Prostate gland (tissue), 2 donors: ENCODE measurements at regions not wholly inside any gene's neighbourhood (a gene's known extent, or its start where the extent isn't known, plus 50 kb on each side); places are given as distances from the start of the nearest gene placed in this dataset.

ENCODE experiments used
- DNase-seq: peaks from one replicate; pipeline ENCODE4 v3.0.0-alpha.2; 2019; ENCODE audit warnings: low spot score
- H3K27ac ChIP-seq, 2 donors: fragments of 200-600 bp; sonication (generic); 2 replicates each; pipeline ENCODE4 v1.5.1; 2017 to 2019
- H3K27me3 ChIP-seq: fragments of 200-600 bp; sonication (generic); replicated peaks from 2 replicates; pipeline ENCODE4 v1.5.1; 2019; ENCODE audit not compliant: insufficient read depth
- H3K36me3 ChIP-seq, 2 donors: fragments of 200-600 bp; sonication (generic); 1 replicate in 1 of 2; 2 replicates in 1 of 2; pipeline versions ENCODE4 v1.5.1 to v1.8.1; 2017 to 2019
- H3K4me1 ChIP-seq: fragments of 200-600 bp; sonication (generic); replicated peaks from 2 replicates; pipeline ENCODE4 v1.5.1; 2019
- H3K4me3 ChIP-seq, 2 donors: fragments of 200-600 bp; sonication (generic); 2 replicates each; pipeline ENCODE4 v1.5.1; 2017 to 2019
- H3K9me3 ChIP-seq: fragments of 200-600 bp; sonication (generic); 2 replicates; pipeline ENCODE4 v1.5.1; 2017
- POLR2A ChIP-seq: fragments of 450-650 bp; IDR thresholded peaks from one replicate; pipeline ENCODE4 v1.6.1; 2016; ENCODE audit warnings: antibody characterized with exemption, mild to moderate bottlenecking
- POLR2AphosphoS5 ChIP-seq: sonication (generic); formaldehyde crosslinking; IDR thresholded peaks from one replicate; pipeline ENCODE4 v1.6.1; 2017; ENCODE audit warnings: antibody characterized with exemption
- WGBS: methylation state at CpG from one replicate; pipeline ENCODE4 v1.1.5; 2018; 5-methylcytosine and 5-hydroxymethylcytosine counted together
- intact Hi-C: fragments of 100-400 bp; cut with DNase I; formaldehyde crosslinking; loops from one replicate; pipeline ENCODE4 v1.14.2; 2022
- TF ChIP-seq, protein P1 (sequence below), 4 experiments: fragments of 200-600 bp in 2 of 4; fragments of 450-650 bp in 2 of 4; sonication (generic) in 2 of 4; IDR thresholded peaks; 1 replicate in 3 of 4; 2 replicates in 1 of 4; pipeline ENCODE4 v1.5.1; 2016 to 2019; ENCODE audit warnings: antibody characterized with exemption in 4 of 4, mild to moderate bottlenecking in 2 of 4, moderate library complexity in 2 of 4

DNA sequence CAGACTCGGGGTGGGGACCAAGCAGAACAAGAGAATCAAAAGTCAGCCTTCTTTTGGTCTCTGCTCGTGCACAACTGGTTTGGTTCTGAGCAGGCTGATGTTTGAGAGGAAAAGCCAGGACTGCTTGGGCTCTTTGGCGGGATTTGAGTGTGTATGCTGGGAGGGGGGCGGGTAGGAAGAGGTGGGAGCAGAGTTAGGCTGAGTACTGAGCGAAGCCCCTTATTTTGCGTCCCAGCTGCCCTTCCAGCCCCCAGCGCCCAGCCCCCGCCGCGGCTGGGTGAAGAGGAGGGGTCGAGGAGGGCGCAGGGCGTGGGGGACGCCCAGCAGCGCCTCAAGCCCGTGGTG lies 153.5 kb upstream of the GOLIM4 start:
- no peaks in the 10 kb centered on the region for H3K36me3 ChIP-seq
- H3K4me1 ChIP-seq: no peaks in the 10 kb centered on the region
- DNase-seq: no peak
- TF ChIP-seq, protein P1, sequence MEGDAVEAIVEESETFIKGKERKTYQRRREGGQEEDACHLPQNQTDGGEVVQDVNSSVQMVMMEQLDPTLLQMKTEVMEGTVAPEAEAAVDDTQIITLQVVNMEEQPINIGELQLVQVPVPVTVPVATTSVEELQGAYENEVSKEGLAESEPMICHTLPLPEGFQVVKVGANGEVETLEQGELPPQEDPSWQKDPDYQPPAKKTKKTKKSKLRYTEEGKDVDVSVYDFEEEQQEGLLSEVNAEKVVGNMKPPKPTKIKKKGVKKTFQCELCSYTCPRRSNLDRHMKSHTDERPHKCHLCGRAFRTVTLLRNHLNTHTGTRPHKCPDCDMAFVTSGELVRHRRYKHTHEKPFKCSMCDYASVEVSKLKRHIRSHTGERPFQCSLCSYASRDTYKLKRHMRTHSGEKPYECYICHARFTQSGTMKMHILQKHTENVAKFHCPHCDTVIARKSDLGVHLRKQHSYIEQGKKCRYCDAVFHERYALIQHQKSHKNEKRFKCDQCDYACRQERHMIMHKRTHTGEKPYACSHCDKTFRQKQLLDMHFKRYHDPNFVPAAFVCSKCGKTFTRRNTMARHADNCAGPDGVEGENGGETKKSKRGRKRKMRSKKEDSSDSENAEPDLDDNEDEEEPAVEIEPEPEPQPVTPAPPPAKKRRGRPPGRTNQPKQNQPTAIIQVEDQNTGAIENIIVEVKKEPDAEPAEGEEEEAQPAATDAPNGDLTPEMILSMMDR (IDR thresholded peaks at IDR 0.05): no peak
- TF ChIP-seq POLR2AphosphoS5 (no peak), POLR2A (no peak)
- WGBS: 0% methylated on average over 15 of the region's 16 CpGs
- H3K27ac ChIP-seq: no peak overlapping the region
- peak overlapping the region; percentile 33 for H3K4me3 ChIP-seq
- intact Hi-C loops: no loop called here
- no peaks in the 10 kb centered on the region for H3K9me3 ChIP-seq
- H3K27me3 ChIP-seq: no peaks in the 10 kb centered on the region

DNA sequence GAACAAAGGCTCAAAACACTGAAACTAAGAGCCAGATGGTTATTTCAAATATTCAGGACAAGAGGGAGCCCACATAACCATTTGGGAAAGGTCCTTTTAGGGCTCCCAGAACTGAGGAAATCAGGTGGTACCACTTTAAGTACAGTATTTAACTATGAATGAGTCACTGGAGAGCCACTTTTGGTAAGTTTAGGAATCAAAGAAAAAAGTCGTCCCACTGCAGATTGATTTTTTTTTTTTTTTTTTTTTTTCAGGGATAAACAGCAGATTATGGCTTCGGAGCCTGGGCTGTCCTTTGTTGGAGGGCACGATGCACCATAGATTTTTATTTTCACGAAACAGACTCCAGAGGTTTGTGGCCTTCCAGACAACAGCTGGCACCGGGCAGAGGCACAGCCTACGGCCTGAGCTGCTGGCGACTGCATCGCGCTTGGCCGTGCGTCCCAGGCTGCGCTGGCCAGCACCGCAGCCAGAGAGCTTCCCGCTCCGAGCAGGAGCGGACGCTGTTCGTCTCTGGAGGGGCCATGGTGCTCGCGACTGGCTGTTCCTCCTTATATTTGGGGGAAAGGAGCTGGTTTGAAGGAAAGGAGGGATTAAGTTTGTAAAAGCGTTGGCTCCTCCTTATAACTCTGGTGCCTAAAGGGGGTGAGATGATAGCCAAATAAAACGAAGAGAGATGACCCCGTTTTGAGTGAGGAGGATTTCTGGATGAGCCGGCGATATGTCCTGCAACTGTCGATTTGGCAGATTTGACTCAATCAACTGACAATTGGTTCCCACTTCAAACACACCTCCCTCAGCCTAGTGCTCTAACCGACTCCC lies 152.9 kb upstream of the GOLIM4 start:
- H3K9me3 ChIP-seq: no peaks in the 10 kb centered on the region
- H3K27me3 ChIP-seq: no peaks in the 10 kb centered on the region
- no peaks in the 10 kb centered on the region for H3K4me1 ChIP-seq
- H3K4me3 ChIP-seq: peak overlapping the region; percentile 33
- no peak for TF ChIP-seq POLR2A
- TF ChIP-seq, protein P1 (IDR thresholded peaks at IDR 0.05): no peak
- DNase-seq: no peak
- H3K36me3 ChIP-seq: no peaks in the 10 kb centered on the region
- under 1% methylated on average over 27 of the region's 27 CpGs for WGBS
- H3K27ac ChIP-seq: no peak overlapping the region
- intact Hi-C loops: no loop called here

DNA sequence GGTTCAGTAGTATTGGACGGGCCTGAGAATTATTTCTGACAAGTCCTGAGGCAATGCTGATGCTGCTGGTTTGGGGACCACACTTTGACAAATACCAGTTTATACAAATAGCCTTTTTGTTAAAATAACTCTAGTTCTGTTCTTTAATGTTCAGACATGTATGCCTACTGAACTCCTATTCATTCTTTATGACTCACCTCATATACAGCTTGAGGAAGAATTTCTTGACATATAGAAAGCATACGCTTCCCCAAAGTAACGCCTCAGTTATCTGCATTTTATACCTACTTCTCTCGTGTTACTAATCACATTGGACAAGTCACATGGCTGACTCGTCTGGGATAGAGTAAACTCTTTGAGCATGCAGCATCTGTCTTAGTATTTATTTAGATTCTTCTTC lies 145.4 kb upstream of the GOLIM4 start:
- Histone ChIP-seq H3K4me1 (no peaks in the 10 kb centered on the region), H3K9me3 (no peaks in the 10 kb centered on the region), H3K27me3 (no peaks in the 10 kb centered on the region), H3K4me3 (no peak overlapping the region), H3K36me3 (no peaks in the 10 kb centered on the region), H3K27ac (no peak overlapping the region)
- TF ChIP-seq POLR2A (no peak), POLR2AphosphoS5 (no peak)
- TF ChIP-seq, protein P1 (IDR thresholded peaks at IDR 0.05): no peak
- no peak for DNase-seq
- intact Hi-C loops: no loop called here
- 70% methylated on average over 5 of the region's 5 CpGs for WGBS

DNA sequence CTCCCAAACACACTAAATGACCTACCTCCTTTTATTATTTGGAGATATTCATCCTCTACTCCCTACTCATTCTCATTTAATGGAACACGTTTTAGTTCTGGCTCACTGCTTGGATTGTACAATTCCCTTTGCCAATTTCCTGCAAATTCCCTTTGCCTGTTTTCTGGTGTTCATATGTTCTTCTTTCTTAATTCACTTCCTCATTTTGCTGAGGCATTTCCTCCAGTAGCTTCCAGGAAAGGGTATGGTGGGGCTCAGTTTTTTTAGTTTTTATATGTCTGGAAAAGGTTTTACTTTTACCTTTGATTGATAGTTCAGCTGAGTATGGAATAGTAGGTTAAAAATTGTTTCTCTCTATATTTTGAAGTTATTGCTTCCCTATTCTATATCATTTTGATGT lies 143.6 kb upstream of the GOLIM4 start:
- WGBS: 51% methylated on average over 1 of the region's 1 CpG
- intact Hi-C loops: no loop called here
- Histone ChIP-seq H3K9me3 (no peaks in the 10 kb centered on the region), H3K36me3 (no peaks in the 10 kb centered on the region), H3K4me3 (no peak overlapping the region), H3K27me3 (peaks cover 2% of the 10 kb centered on the region), H3K4me1 (no peaks in the 10 kb centered on the region), H3K27ac (no peak overlapping the region)
- DNase-seq: no peak
- no peak for TF ChIP-seq POLR2AphosphoS5
- TF ChIP-seq, protein P1 (IDR thresholded peaks at IDR 0.05): no peak
- TF ChIP-seq POLR2A: no peak

DNA sequence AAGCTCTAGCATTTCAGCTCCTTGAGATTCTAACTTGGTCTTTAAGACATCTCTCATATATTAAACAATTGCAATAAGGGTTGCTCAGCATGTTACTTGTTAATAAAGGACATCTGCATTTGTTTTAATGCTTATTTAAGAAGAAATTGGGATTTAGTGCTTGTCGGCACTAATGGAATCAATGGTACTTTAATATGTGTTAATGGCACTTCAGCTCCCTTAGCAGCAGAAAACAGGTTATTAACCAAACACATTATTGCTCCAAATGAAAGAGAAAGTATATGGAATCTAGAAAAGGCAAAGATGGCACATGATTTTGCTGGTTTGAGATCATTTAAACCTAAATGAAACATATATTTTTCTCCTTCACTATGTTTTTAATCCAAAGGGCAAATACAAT lies 137.3 kb upstream of the GOLIM4 start:
- Histone ChIP-seq H3K27ac (no peak overlapping the region), H3K36me3 (no peaks in the 10 kb centered on the region), H3K9me3 (no peaks in the 10 kb centered on the region), H3K4me3 (no peak overlapping the region), H3K4me1 (no peaks in the 10 kb centered on the region), H3K27me3 (peaks cover 2% of the 10 kb centered on the region)
- intact Hi-C loops: no loop called here
- 90% methylated on average over 1 of the region's 1 CpG for WGBS
- TF ChIP-seq, protein P1 (IDR thresholded peaks at IDR 0.05): no peak
- TF ChIP-seq POLR2AphosphoS5 (no peak), POLR2A (no peak)
- DNase-seq: no peak
